Brain pericyte (primary cell): ENCODE measurements at regions not wholly inside any gene's neighbourhood (a gene's known extent, or its start where the extent isn't known, plus 50 kb on each side); places are given as distances from the start of the nearest gene placed in this dataset.
"Not testable (repeated sequence)": the region's sequence is repeated elsewhere in the genome, so short reads cannot be mapped to it uniquely, and the experiment has no call there.

Experiments used
- DNase-seq: peaks from one replicate; pipeline ENCODE4 v3.0.0-alpha.2; 2012; ENCODE audit warnings: low read depth, low spot score

DNA sequence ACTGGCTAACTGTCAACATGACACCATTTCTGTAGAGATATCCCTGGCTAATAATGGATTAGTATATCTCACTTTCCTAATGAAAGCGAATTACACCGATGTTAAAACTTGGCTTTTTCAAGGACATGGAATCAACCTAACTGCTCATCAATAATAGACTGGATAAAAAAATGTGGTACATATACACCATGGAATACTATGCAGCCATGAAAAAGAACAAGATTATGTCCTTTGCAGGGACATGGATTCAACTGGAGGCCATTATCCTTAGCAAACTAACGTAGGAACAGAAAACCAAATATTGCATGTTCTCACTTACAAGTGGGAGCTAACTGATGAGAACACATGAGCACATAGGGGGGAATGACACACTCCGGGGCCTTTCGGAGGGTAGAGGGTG lies 62.6 kb downstream of the ZIC1 start:
- DNase-seq = no peak

GRCh38 chr3:147472846-147473245 lies 63.7 kb downstream of the ZIC1 start:
- DNase-seq = no peak

DNA sequence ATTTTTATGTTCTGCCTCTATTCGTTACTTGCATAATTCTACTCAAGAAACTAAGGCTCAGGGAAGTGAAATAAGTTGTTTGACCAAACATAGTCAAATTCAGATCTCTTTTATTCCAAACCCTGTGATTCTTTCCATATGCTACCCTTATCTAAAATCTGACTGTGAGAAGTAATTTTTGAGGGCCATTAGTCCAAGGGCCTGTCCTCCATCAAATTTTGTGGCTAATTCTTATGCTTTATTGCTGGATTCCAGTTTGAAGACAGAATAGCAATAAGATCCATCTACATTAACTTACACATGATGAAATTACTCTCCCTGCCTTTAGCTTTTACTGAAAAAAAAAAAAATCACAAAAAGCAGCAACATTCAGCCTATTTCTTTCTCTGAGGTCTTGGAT lies 74.0 kb downstream of the ZIC1 start:
- DNase-seq = no peak

DNA sequence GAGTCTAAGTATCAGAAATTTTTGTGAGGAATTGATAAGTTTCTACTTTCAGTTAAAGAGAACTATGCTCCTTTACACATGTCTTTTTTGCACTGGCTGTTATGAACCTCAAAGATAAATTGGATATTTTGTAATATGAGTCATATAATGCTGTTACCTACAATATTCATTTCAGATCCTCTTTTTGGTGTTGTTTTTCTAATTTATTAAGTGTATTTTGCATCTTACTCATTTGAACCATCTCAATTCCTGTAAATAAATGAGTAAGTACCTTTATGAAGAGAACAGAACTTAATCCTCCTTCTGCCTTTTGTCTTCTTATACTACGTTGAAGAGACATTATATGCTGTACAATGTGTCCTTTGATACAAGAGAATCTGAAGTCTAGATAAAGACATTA lies 74.4 kb downstream of the ZIC1 start:
- no peak for DNase-seq

- DNase-seq = no peak
Measured at GRCh38 chr3:147493065-147493464, 83.9 kb downstream of the ZIC1 start.

DNA sequence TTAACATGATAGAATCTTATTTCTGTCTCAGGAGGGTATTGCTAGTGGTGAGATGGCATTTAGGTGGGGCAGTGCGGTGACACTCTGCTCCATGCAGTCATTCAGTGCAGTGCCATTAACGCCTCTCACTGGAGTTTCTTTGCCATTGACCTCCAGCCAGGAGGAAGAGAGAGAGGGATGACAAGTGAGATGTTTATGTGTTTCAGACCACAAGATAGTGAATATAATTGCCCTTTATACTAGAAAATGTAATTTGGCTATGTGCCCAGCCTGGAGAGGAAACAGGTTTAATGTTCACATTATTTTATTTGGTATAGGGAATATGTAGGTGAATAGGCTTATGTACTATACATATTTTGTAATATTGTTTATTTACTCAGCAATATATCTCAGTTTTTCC lies 84.5 kb downstream of the ZIC1 start:
- DNase-seq = no peak

DNA sequence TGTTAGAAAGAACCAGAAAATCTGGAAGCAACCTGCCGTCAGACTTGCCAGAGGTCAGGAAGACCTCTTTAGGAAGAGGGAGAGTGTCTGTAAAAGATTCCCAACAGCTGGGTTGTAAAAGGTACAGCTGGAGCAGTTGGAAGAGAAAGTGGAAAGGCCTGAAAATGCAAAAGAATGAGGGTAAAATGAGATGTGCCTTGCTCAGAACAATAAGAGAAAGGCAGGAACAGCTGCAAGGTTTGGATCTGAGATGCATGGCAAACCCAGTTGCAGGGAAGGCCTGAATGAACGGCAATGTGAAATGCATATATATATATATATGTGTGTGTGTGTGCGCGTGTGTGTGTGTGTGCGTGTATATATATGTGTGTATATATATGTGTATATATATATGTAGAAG lies 88.1 kb downstream of the ZIC1 start:
- no peak for DNase-seq

DNA sequence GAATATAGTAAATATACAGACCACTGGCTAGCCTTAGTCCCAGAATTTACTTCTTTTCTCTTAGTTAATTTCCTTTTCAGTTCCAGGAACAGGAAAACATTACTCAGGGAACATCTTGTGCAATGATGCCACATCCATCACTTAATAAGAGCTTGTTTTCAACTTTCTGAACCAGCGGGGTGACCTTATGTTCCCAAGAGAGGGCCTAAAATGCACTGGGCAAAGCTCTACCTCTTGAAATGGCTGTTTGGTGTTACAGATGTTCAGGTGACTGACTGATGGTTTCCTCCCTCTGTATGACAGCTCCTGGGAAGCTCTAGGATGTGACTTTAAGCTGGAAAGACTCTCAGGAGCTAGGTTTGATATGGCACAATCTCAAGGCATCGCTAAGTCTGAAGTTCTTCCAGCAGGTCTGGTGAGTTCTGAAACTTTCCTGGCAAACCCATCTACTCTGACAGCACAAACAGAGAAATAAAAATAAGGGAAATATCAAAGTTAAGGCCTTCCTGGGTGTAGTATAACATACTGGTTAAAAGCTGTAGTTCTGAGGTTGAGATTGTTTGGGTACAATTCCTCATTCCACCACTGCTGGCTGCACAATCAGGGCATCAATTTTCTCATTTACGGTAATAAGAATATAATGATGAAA lies 98.6 kb downstream of the ZIC1 start:
- no peak for DNase-seq

GRCh38 chr3:147509448-147509847 lies 100.3 kb downstream of the ZIC1 start:
- DNase-seq = no peak

DNA sequence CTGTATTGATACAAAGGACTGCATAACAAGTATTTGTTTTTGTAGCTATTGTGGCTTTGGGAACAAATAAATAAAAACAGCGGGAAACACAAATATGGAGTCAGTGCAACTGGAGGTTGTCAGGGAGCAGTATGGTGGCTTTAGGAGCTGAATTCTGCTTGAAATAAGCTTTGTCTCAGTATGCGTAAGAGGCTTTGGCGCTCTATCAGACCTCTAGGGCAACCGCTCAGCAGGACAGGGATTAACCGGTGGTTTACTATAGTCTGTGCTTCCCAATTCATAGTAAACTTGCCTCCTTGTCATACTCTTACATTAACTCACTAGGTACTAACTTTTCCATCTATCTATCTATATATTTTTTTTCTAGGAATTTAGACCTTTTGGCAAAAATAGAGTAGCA lies 104.6 kb downstream of the ZIC1 start:
- no peak for DNase-seq

- no peak for DNase-seq
Measured at GRCh38 chr3:147514366-147515160, 105.4 kb downstream of the ZIC1 start.

DNA sequence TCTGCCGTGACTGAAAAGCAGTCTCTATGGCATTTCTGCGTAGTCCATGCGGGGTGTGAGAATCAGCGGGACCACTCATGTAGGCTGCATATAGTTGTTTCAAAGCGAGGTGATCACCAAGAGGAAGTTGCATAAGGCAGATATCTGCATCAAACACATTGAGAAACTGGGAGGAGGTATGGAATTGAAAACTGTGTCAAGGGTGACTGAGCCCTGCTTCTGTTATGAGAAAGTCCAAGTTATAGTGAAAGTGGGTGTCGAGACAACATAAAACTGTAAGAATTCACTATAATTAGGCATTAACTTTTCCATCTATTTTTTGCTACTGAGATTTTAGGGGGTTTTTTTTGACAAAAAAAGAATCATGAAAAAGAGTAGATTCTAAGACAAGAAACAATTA lies 109.3 kb downstream of the ZIC1 start:
- DNase-seq = no peak

GRCh38 chr3:147521646-147522045 lies 112.5 kb downstream of the ZIC1 start:
- DNase-seq = no peak

GRCh38 chr3:147522780-147523179 lies 113.6 kb downstream of the ZIC1 start:
- DNase-seq = not testable (repeated sequence)

- DNase-seq = no peak
Measured at GRCh38 chr3:147529551-147529950, 120.4 kb downstream of the ZIC1 start.

DNA sequence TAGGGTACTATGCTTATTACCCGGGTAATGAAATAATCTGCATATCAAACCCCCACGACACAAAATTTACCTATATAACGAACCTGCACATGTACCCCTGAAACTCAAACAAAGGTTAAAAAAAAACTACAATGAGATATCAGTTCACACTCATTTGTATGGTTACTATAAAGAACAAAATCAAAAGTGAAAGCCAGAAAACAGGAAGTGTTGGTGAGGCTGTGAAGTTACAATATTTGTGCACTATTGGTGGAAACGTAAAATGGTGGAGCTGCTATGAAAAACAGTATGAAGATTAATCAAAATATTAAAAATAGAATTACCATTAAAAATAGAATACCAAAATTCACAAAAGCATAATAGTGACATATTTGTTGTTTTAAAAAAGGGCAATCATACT lies 128.9 kb downstream of the ZIC1 start:
- no peak for DNase-seq

DNA sequence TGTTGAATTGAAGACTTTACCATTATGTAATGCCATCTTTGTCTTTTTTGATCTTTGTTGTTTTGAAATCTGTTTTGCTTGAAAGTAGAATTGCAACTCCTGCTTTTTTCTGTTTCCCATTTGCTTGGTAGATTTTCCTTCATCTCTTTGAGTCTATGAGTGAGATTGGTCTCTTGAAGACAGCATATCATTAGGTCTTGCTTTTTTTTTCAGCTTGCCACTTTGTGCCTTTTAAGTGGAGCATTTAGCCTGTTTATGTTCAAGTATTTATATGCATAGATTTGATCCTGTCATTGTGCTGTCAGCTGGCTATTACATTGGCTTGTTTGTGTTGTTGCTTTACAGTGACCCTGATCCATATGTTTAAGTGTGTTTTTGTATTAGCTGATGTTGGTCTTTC lies 131.8 kb downstream of the ZIC1 start:
- no peak for DNase-seq

- no peak for DNase-seq
Measured at GRCh38 chr3:147544290-147544689, 135.1 kb downstream of the ZIC1 start.

DNA sequence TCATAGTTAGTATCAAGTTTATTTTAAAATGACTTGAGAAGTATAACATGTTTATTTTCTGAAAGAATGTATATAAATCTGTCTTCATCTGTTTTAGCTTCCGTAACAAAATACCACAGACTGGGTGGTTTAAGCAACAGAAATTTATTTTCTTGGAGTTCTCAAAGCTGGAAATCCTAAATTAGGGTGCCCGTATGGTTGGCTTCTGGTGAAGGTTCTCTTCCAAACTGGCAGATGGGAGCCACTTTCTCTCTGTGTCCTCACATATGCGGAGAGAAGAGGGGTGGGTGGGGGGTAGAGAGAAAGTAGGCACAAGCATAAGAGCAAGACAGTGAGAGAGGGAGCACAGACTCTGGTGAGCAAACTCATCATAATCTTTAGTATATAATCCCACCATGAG lies 142.3 kb downstream of the ZIC1 start:
- DNase-seq = no peak

DNA sequence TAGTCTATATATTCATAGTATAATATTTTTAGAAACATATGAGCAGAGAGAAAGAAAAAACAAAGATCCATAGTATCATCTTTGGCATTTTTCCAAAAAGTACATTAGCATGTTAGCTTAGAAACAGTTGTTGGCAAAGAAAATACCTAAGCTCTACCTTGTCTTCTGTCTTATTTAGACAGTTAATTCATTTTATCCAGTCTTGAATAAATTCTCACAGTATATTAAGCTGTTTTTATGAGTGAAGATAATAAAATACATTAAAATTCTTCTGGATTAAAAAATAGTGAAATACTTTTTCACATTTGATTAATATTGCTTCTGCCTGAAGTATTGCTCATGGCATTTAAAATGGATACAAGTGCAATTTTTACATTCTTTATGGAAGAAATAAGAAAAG lies 145.2 kb downstream of the ZIC1 start:
- DNase-seq = peak; percentile 11

GRCh38 chr3:147572970-147573340 lies 163.8 kb downstream of the ZIC1 start:
- DNase-seq = no peak

- DNase-seq = no peak
Measured at GRCh38 chr3:147574621-147575020, 165.5 kb downstream of the ZIC1 start.

DNA sequence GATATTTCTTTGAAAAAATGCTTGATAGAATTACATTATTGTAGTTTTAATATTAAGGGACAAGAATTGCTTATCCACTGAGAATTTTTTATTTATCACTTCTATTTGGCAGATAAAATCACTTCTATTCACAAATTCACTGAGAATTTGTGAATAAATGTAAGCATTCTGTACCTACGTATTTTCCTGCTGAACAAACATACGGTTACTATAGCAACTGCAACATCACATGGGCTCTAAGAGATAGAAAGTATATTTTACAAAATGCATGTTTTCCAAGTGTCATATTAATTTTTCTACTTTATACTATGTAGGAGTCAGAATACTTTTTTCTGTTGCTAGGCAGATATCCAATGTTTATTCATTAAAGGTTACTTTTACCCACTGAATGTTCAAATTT lies 166.2 kb downstream of the ZIC1 start:
- no peak for DNase-seq

DNA sequence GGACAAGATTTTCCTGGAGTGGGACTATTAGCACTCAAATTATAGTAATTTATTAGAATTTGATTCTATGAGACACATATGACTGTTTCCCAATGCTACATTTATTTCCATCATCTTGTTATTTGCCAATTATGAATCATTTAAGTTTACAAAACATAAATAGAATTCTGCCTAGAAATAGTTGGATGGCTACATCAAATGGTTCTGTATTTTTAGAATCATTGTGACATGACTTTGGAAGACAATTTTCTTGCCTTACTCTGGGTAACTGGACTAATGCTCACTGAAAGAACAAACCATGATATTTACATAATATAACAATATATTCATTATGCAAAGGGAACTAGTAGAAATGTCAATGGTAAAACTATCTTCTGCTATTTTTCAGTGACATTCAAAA lies 173.5 kb downstream of the ZIC1 start:
- DNase-seq = no peak
